ENCODE measurements at regions not wholly inside any gene's neighbourhood (a gene's known extent, or its start where the extent isn't known, plus 50 kb on each side); places are given as distances from the start of the nearest gene placed in this dataset.

GRCh38 chr14:56528927-56529326 is 50.7 kb upstream of the TMEM260 start:
- Mint-ChIP-seq H3K4me3 (no peak overlapping the region), H3K27me3 (peaks cover 32% of the 10 kb centered on the region), H3K4me1 (no peaks in the 10 kb centered on the region), H3K27ac (no peak overlapping the region), H3K9me3 (ENCODE audit: insufficient read depth) (no peaks in the 10 kb centered on the region)
- H3K4me1 ChIP-seq (ENCODE audit: control insufficient read depth in 2 of 2, insufficient read depth in 2 of 2, low read length in 2 of 2), result no peaks in the 10 kb centered on the region
- no peak overlapping the region for H3K4me2 ChIP-seq (replicated peaks; ENCODE audit: low read depth, low read length, poor library complexity, severe bottlenecking)
- no peak for TF ChIP-seq EZH2 (IDR thresholded peaks at IDR 0.05; ENCODE audit: borderline replicate concordance, insufficient read depth, low read depth, low read length, poor library complexity, severe bottlenecking)
- no peak for TF ChIP-seq CTCF (IDR thresholded peaks at IDR 0.05)
- peaks cover 0 to 13% (median 6%) of the 10 kb centered on the region in 4 experiments for H3K27me3 ChIP-seq (replicated peaks in 1 of 4; ENCODE audit: control extremely low read depth in 1 of 4, control insufficient read depth in 3 of 4, insufficient read depth in 4 of 4, low read length in 3 of 4)
- no peaks in the 10 kb centered on the region for H3K9me3 ChIP-seq (ENCODE audit: control extremely low read depth in 1 of 3, control insufficient read depth in 2 of 3, insufficient read depth in 1 of 3, low read length in 2 of 3)
- no peak overlapping the region for H3K4me3 ChIP-seq (ENCODE audit: control extremely low read depth in 1 of 5, extremely low read depth in 1 of 5, insufficient read depth in 1 of 5, low read depth in 2 of 5, low read length in 4 of 5)
- CTCF ChIA-PET, result interaction anchor here (0.9 kb wide), 1 partner anchor 38 kb away, joined by 3 read pairs; no protein-coding TSS in a partner anchor
- no peak overlapping the region for H2AFZ ChIP-seq (ENCODE audit: insufficient read depth, low read depth, low read length, poor library complexity, severe bottlenecking)
- H3K9ac ChIP-seq (ENCODE audit: low read length), result no peak overlapping the region
- no peaks in the 10 kb centered on the region for H4K20me1 ChIP-seq (ENCODE audit: control insufficient read depth, insufficient read depth, low read length, poor library complexity, severe bottlenecking)
- DNase-seq, result no peak
- WGBS (ENCODE audit: insufficient coverage), result 81% methylated on average over 3 of the region's 4 CpGs
- H3K36me3 ChIP-seq (replicated peaks in 1 of 2; ENCODE audit: control extremely low read depth in 1 of 2, control insufficient read depth in 1 of 2, extremely low read depth in 1 of 2, insufficient read depth in 2 of 2, low read length in 1 of 2), result no peaks in the 10 kb centered on the region
- intact Hi-C loops (cut with micrococcal nuclease), result no loop called here
- no peak for ATAC-seq (ENCODE audit: low read depth)
- H3K79me2 ChIP-seq (ENCODE audit: control insufficient read depth, insufficient read depth, low read length), result no peaks in the 10 kb centered on the region
- POLR2A ChIA-PET, result interaction anchor here (0.7 kb wide), 1 partner anchor 14 kb away, joined by 8 read pairs; no protein-coding TSS in a partner anchor
- no peak overlapping the region for H3K27ac ChIP-seq (ENCODE audit: low read length in 2 of 2)
